Head of caudate nucleus (tissue), 42 donors: ENCODE measurements at regions not wholly inside any gene's neighbourhood (a gene's known extent, or its start where the extent isn't known, plus 50 kb on each side); places are given as distances from the start of the nearest gene placed in this dataset.

Experiments
- DNase-seq, 42 donors: peaks; one replicate each; pipeline versions ENCODE4 v3.0.0 to v3.0.0-alpha.2; 2020 to 2021; ENCODE audit warnings: mixed read lengths in 7 of 42
- intact Hi-C: fragments of 100-400 bp; cut with DNase I; formaldehyde crosslinking; loops from one replicate; pipeline ENCODE4 v1.15.0; 2022

DNA sequence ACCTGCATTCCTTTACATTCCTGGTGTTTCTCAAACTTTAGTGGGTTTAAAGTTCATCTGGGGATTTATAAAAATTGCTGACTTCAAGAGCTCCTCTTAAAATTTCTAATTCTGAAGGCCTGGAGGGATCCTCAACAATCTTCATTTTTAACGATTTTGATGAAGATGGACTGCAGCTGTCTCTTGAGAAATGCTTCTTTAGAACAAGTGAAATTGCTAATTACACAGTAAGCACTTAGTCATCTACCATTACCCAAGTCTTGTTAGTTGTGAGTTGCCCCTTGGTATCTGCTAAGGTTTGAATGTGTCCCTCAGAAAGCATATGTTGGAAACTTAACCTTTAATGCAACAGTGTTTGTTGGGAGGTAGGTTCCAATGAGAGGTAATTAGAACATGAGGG, 163.7 kb downstream of the LTN1 start:
- DNase-seq: no peak
- intact Hi-C loops: no loop called here

DNA sequence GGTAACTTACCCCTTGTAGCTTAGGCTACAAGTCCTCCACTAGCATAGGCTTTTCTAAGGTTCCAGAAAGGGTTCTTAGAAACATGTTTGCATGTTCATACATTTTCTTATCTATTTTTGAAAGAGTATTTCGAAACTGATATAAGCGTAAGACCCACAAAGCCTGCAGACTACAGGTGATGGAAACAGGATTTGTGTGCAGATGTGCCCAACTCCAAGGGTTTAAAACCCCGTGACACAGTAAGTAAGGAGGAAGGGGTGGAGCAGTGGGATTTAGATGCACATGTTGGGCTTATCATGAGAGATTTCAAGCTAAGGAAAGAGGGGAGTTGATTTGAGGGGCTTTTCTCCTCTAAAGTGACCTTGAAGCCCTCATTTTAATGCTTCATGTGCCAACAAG, 164.7 kb downstream of the LTN1 start:
- intact Hi-C loops: no loop called here

DNA sequence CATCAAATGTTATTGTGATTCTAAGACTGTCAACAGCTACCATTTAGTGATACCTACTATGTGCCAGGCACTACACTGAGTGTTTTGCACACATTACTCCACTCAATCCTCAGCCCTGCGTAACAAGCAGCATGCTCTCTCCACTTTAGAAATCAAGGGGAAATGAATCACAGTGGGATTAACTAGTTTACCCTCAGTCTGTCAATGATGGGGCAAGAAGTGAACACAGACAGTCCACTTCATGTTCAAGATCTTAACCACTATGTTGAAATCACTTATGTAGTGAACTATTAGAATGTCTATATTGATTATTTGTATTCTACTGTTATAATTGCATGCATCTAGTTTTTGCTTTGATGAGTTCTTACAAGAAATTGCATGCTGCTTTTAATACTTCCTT, 165.3 kb downstream of the LTN1 start:
- intact Hi-C loops: no loop called here
- DNase-seq: no peak

More for the DNA sequence above, 164.7 kb downstream of the LTN1 start:
- DNase-seq: no peak

DNA sequence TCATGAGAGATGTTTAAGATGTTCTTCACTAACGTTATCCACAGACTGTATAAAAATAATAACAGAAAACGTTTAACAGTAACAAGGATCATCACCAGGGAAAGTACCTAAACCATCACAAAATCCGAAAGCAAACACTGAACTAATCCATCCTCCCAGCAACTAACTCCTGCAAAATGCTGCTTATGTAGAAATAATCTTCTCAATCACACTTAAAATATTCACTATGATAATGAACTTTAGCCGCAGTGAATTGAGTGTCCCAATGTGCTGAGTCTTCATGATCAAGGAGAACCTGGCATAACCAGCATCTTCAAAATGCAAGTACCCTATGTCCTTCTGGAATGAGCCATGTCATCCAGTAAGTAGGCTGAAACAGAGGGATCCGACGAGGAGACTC, 166.1 kb downstream of the LTN1 start:
- no peak for DNase-seq

DNA sequence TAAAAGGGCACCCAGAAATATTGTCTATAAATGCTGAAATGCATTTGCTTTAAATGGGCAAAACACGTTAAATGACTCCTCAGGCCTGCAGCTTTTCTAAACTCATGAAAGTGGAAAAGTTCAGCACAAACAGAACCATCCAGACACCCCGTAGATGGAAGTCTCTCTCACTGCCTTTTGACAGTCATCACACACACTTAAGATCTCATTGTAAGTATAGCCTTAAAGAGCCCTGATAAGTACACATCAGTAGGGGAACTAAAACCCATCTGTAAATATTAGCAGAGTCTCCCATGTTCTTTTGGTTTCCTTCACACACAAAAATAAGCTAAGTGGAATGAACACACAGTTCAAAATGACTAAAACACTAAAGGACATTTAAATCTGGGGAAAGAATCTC, 166.7 kb downstream of the LTN1 start:
- no peak for DNase-seq
- intact Hi-C loops: no loop called here

More for the DNA sequence above, 166.1 kb downstream of the LTN1 start:
- intact Hi-C loops: no loop called here

DNA sequence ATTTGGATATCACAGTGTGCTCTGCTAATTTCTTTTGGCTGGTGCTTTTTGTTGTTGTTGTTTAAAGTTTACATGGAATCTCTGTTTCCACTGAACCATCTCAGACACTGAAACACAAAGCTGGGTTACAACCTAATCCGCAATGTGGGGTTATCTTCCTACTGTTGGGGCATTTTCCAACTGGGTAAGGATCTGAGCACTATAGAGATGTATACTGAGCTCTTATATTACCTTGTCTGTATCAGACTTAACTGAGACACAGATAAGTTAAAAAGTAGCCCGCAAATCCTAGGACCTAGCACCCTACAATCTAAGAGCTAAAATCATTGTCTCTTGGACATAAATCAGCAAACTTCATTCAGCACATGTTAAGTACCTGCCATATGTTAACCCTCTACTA, 169.2 kb downstream of the LTN1 start:
- intact Hi-C loops: no loop called here
- no peak for DNase-seq

DNA sequence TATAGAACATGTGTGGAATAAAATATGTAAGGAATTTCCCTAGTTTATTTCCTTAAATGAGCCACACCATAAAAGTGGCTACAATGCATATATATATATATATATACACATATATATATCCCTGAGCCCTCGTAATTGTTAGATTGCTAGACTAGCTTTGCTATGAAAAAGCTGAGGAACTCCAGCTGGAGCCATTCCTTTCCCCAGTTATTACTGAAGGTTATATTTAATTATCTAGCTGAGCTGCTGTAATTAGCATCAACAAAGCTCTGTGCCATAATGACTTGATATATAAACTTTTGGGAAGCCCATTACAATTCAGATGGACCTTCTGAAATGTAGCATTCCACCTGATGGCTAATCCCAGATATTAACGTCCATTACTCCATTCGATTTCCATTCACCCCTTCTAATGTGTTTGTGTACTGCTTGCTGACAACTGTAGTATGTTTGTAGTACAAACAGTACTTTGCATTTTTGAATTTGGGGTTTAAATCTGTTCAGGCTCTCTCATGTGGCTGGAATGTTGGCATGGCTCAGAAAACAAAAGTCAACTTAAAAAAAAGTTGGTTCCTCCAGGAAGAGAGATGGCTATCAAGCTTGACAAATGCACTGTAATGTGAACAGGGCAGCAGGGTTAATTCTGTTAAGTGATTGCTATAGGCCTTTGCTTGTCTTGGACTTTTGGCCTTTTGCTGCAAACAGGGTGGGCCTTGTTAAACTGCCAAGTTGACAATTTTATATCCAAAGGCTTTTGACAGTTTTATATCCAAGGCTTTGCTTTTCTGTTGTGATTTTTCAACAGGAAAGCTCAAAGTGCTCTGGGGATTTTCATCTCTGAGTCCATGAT, 170.0 kb downstream of the LTN1 start:
- intact Hi-C loops: no loop called here
- DNase-seq: no peak

DNA sequence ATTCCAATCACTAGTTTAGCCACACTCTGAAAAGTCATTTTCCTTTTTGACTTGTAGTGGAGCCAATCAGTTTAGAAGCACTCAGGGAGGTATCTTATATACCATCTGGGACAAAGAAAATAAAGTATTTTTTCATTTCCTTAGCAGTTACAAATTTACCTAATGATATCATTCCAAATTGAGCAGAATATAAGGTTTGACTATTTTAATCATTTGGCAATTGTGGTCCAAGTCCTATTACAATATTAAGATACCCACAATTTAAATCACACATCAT, 170.6 kb downstream of the LTN1 start:
- DNase-seq: no peak
- intact Hi-C loops: no loop called here

DNA sequence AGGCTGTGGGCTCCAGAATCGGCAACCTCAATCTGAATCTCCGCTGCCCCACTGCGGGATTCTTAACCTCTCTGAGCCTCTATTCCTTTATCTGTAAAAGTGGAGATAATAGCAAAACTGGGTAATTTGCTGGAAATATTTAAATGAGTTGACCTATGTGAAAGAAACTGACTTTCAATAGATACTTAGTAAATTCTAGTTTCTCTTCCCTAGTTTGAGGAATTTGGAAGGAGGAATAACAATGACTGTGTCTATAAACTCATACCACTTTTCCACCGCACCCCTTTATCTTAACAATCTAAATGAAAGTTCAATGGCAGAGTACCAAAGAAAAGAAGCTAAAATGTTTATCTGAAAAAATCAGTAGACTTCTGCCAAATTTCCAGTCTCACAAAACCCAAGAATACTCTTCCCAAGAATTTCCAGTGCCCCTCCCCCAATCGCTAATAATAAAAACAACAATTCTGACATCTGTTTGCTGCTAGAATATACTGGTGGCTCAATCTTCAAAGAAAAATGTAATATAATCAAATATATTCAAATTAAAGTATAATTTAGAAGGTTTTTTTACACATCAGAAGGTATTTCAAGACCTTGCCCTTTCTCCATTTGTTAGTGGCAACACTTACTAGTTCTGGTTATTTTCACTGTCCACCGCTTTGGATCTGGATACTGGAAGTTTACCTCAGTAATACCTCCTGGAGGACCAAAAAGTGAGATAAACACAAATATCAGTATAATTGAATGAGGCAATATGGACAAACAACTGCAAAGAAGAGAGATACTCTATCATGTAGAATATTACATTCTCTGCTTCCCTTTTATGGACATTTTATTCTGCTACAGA, 171.2 kb downstream of the LTN1 start:
- intact Hi-C loops: no loop called here
- DNase-seq: no peak

DNA sequence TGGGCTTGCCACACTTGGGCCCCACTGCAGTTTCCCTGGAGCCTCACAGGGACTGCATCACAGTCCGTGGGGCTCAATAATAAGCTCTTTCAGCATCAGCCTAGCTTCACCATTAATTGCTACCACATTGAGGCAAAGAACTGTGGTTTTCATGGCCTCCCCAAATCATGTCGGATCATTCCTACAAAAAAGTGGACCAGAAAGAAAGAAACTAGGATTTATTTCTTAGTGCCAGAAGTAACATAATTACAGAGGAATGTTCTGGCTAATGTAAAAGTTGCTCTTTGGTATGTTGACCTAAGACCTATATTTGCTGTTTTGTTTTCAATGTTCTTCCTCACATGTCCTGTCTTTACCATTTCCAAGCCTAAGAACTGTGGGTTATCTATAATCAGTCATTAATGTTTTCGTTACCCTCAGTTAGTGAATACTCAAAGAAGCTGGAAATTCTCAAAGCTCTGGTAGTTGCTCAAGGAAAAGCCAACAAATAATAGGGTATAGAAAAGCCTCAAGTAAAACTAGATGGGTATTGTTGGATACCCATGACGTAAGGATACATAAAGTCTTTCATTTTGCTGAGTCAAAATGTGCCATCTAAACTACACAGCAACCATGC, 173.9 kb downstream of the LTN1 start:
- DNase-seq: no peak
- intact Hi-C loops: no loop called here

DNA sequence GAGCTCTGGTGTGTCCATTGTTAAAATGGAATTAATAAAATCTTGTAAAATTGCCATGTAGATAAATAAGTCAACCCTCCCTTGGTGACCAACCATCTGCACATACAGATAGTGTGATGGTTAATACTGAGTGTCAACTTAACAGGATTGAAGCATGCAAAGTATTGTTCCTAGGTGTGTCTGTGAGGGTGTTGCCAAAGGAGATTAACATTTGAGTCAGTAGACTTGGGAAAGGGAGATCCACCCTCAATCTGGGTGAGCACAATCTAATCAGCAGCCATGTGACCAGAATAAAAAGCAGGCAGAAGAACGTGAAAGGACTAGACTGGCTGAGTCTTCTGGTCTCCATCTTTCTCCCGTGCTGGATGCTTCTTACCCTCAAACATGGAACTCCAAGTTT, 174.8 kb downstream of the LTN1 start:
- intact Hi-C loops: no loop called here

DNA sequence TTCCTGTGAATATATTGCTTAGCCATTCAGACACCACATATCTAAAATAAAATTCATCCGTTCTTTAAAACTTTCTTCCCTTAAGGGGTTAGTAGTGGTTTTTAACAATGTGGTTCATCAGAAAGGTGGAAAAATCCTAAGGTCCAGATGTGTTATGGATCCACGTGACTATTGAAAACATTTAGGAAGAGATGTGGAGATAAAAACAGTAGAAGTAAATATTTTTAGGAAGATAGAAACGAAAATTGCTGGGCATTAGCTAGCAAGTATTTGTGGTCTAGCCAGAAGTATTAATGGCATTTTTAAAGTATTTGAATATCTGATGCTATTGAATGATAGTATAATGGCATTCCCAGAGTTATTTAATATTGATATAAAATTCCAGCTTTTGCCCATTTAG, 180.8 kb downstream of the LTN1 start:
- intact Hi-C loops: no loop called here

More for the DNA sequence above, 174.8 kb downstream of the LTN1 start:
- no peak for DNase-seq

DNA sequence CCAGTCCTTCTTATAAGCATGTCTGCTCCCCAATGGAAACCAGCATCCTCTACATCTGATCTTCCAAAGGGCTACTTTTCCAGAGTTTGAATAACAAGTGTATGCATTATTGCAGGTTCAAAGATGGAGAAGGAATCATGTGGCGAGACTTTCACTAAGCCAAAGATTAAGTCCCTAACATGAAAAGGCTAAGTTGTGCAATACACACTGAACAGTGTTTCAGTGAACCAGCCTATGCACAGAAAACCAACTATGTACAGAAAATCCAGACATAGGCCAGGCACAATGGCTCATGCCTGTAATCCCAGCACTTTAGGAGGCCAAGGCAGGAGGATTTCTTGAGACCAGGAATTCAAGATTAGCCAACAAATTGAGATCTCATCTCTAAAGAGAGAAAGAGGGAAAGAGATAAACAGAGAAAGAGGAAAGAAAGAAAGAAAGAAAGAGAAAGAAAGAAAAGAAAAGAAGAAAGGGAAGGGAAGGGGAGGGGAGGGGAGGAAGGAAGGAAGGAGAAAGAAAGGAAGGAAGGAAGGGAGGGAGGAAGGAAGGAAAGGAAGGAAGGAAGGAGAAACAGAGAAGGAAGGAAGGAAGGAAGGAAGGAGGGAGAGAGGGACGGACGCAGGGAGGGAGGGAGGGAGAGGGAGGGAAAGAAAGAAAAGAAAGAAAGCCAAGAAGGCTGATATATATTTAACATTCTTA, 181.7 kb downstream of the LTN1 start:
- no peak for DNase-seq
- intact Hi-C loops: no loop called here

More for the DNA sequence above, 180.8 kb downstream of the LTN1 start:
- DNase-seq: no peak

DNA sequence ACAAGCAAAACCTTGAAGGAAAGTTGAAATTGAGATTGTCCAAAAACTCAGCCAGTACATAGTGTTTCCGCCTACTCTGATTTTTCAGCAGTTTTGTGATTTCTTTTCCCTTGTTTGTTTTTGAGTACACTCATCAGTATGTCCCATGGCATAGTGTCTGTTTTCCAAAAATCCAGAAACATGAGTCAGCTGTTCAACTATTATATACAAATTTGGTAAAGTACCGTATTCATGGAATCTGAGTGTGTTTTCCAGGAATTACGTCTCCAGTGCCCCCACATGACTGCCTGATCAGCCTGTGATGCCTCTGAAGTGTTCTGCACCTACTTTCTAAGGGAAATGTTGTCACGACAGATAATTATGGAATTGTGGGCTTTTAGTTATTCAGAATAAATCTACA, 186.8 kb downstream of the LTN1 start:
- no peak for DNase-seq
- intact Hi-C loops: no loop called here

DNA sequence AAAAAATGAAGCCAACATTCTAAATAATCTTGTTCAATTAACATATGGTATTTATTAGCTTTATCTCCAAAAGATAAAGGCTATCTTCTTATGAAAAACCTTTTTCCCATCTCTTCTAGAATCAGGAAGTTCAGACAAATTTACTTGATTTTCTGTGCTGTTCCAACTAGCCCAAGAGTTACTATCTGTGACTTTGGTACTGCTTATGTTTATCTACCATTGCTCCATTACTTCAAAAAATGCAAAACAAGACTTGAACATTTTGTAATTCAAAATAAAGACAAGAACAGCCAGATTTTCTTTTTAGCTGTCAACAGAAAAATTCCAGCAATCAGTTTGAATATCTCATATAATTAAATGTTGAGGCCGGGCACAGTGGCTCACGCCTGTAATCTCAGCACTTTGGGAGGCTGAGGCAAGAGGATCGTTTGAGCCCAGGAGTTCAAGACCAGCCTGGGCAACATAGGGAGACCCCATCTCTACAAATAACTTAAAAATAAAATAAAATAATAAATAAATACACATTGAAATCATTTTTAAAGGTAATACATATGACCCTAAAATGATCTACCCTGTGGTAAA, 188.5 kb downstream of the LTN1 start:
- intact Hi-C loops: no loop called here
- DNase-seq: no peak

DNA sequence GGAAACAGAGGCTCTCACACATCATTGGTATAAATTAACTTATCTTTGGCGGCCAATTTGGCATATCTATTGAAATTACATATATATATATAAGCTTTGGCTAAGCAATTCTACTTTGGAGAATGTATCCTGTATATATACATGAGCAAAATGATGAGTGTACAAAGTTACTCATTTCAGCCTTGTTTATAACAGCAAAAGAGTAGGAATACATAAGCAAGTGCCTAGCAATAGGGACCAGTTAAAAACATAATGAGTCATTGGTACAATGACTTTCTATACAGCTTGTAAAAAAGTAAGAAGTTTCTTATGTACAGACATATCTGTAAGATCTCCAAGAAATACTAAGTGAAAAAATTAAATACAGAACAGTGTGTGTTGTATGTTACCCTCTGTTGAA, 190.8 kb downstream of the LTN1 start:
- no peak for DNase-seq
- intact Hi-C loops: no loop called here

DNA sequence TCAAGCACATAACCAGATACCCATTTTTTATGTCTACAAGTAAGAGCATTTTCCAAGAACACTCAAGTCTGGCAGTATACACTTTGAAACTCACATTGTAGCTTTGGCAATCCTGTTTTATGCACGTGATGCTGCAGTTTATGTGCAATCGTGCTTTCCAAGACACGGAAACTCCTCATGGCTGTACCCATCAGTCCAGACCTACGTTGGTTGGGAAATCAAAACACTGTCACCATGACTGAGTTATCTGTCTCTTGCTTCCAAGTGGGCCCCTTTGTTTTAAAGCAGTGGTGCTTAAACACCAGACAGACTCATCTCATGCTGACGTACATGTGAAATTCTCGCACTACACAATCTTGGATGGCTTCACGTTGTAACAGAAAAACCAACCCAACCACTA, 192.8 kb downstream of the LTN1 start:
- intact Hi-C loops: no loop called here
- no peak for DNase-seq

DNA sequence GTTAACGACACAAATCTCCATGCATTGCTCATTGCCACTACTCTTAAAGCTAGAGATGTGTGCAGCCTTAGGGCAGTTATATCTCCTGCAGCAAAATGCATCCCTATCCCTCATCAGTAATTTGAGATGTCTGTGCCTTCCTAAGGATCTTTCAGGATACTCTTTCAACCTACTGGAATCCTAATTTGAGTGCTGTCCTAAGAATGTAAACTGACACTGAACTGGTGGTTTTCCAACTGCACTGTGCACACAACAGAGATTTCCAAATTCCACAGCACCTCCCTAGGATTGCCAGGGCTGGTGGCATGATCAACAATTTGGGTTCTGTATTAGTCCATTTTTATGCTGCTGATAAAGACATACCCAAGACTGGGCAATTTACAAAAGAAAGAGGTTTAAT, 193.9 kb downstream of the LTN1 start:
- no peak for DNase-seq
- intact Hi-C loops: no loop called here

DNA sequence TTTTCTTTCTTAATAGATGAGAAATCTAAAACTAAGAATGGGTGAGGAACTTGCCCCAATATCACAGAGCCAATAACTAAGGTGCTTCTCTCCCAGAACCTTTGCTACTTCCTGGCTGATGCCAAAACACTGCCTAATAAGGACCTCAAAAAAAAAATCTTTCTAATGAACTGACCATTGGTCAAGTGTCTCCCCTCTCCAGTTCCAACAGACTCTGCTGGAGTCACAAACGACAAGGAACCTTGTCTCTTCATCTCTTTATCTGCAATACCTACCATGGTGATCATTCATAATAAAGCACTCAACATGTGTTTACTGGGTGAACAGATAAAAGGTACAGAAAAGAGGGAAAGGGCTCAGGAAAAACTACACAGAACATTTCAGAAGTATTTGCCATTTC, 197.4 kb downstream of the LTN1 start:
- DNase-seq: no peak
- intact Hi-C loops: no loop called here
